NCI-H82 treated with DMSO at 0.1 percent for 48 hours (cell line): ENCODE measurements at regions not wholly inside any gene's neighbourhood (a gene's known extent, or its start where the extent isn't known, plus 50 kb on each side); places are given as distances from the start of the nearest gene placed in this dataset.
"Not testable (repeated sequence)": the region's sequence is repeated elsewhere in the genome, so short reads cannot be mapped to it uniquely, and the experiment has no call there.

Experiments used
- DNase-seq: peaks from one replicate; lab custom pipeline; 2025; ENCODE audit not compliant: unreplicated experiment; lab: John Stamatoyannopoulos, UW

DNA sequence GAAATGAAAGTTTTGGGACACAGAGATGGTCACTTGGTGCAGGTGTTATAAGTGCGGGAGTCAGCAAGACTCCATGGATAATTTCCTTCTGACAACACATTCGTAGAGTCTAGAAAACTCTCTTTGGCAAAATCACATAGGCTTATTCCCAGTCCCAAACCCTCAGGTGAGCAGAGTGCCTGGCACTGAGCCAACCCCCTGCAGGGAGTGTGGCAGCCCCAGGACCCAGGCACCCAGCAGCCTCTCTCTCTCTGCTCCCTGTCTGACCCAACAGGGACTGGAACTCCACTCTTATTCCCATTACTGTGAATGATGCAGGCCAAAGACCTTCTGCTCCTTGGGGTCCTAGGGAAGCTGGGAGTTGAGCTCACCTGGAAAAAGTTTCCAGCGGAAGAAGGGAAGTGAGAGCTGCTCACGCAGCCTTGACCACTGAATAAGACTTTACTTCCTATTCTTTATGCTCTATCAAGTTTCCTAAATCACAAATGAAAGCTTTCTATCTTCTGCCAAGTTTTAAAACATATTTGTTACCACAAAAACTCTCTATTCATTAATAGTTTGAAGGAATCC is 132.6 kb upstream of the ETV3 start:
- DNase-seq, result no peak

DNA sequence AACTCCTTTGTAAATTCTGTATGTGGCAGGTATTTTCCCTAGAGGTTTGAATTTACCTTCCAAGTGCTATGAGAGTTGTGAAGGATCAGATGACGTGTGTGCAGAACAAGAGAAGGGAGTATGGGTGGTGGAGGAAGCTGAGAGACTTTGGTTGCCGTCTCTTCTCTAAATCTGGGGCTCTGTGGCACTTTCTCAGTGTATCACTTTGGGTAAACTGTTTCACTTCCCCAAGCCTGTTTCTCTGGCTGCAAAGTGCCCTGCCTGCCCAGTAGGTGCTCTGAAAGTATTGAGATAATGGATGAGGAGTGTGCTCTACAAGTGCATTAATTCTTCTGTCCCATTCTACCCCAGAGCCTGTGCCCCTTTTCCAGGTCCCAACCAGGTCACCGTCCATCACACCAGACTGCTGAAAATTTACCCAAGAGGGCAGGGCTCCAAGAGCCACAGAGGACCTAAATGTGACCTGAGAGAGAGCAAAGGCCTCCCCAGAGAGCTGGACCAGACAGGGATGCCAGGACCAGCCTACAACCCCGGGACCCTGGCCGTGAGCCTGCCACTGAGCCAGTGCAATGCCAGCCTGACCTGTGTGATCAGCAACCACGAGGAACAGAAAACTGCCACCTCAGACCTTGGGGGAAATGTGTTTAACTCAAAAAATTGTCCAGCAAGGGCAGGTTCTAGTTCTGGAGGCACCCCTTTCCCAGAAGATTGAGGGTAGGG is 131.6 kb upstream of the ETV3 start:
- no peak for DNase-seq

DNA sequence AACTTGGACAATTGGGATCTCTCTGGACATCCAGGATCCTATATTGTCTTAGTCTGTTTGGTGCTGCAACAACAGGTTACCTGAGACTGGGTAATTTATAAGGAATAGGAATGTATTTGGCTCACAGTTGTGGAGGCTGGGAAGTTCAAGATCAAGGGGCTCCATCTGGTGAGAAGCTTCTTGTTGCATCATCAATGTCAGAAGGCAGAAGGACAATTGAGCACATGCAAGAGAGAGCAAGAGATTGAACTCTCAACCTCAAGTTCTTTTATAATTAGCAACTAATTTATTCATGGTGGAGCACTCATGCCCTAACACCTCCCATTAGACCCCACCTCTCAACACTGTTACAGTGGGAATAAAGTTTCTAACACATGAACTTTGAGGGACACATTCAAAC is 124.7 kb upstream of the ETV3 start:
- DNase-seq, result no peak

DNA sequence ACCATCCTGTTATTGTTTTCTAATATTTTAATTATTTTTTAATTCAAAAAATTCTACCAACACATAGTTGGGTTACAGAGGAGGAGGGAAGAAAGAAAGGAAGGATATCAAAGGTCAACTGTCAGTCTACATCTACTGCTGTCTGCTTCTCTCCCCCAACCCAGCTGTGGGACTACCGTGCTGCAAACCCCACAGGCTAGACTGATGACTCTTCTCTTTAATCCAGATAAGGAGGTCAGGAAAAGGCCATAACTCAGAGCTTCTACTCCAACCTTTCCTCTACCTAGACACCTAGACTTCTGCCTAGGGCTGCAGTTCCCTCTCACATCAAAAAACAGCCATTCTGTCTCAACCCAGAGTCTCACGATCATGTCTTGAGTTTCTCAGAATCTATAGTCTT is 124.2 kb upstream of the ETV3 start:
- DNase-seq, result no peak

DNA sequence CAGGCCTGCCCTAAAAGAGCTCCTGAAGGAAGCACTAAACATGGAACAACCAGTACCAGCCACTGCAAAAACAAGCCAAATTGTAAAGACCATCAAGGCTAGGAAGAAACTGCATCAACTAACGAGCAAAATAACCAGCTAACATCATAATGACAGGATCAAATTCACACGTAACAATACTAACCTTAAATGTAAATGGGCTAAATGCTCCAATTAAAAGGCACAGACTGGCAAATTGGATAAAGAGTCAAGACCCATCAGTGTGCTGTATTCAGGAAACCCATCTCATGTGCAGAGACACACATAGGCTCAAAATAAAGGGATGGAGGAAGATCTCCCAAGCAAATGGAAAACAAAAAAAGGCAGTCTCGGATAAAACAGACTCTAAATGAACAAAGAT is 117.7 kb upstream of the ETV3 start:
- not testable (repeated sequence) for DNase-seq

DNA sequence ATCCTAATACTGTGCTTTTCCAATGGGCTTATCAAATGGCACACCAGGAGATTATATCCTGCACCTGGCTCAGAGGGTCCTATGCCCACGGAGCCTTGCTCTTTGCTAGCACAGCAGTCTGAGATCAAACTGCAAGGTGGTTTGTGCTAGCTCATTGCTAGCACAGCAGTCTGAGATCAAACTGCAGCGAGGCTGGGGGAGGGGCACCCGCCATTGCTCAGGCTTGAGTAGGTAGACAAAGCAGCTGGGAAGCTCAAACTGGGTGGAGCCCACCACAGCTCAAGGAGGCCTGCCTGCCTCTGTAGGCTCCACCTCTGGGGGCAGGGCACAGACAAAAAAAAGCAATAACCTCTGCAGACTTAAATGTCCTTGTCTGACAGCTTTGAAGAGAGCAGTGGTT is 116.0 kb upstream of the ETV3 start:
- DNase-seq, result not testable (repeated sequence)

DNA sequence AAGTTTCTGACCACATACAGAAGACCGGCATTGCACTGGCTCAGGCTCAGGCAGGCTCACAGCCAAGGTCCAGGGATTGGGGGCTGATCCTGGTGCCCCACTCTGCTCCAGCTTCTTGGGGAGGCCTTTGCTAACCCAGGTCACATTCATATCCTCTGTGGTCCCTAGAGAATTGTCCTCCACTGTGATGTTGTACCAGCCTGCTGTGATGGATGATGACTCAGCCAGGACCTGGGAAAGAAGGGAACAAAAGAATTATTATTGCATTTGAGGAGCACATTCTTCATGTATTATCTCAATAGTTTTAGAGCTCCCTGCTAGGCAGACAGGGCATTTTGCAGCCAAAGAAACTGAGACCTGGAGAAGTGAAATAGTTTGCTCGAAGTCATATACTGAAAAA is 114.3 kb upstream of the ETV3 start:
- no peak for DNase-seq

DNA sequence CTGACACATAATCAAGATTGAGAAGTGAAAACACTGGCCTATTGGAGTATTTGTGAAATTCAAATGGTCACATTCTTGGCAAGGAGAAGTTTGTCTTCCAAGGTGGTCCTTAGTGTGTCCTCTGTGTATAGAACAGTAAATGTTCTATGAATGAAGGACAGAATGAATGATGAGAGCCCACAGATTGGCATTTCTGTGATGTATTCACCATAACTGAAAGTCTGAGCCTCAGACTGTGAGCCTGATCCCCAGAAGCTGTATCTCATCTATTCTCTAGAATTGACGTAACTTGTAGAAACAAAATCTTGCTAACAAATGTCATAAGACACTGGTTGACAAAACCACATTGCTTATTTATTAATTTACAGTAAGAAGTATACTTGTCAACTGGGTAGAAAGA is 111.5 kb upstream of the ETV3 start:
- DNase-seq, result no peak

DNA sequence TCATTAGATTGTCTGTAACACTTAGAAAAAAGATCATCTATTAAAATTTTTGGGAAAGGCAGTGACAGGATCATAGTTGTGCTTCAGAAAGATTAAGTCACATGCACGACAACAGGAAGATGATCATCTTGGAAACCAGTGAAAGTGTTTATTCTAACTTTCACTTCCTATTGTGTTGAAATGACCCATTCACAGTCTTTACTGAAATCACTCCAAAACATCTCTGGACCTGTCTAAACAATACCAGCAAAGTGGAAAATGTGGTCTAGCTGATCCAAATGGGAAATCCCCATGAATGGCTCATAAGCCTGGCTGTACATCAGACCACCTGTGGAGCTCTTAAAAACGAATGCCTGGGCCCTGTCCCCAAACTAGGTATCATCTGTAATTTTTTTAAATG is 111.1 kb upstream of the ETV3 start:
- DNase-seq, result no peak

DNA sequence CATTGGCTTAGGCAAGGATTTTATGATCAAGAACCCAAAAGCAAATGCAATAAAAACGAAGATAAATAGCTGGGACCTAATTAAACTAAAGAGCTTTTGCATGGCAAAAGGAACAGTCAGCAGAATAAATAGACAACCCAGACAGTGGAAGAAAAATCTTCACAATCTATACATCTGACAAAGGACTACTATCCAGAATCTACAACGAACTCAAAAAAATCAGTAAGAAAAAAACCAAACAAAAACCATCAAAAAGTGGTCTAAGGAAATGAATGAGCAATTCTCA is 109.5 kb upstream of the ETV3 start:
- not testable (repeated sequence) for DNase-seq

DNA sequence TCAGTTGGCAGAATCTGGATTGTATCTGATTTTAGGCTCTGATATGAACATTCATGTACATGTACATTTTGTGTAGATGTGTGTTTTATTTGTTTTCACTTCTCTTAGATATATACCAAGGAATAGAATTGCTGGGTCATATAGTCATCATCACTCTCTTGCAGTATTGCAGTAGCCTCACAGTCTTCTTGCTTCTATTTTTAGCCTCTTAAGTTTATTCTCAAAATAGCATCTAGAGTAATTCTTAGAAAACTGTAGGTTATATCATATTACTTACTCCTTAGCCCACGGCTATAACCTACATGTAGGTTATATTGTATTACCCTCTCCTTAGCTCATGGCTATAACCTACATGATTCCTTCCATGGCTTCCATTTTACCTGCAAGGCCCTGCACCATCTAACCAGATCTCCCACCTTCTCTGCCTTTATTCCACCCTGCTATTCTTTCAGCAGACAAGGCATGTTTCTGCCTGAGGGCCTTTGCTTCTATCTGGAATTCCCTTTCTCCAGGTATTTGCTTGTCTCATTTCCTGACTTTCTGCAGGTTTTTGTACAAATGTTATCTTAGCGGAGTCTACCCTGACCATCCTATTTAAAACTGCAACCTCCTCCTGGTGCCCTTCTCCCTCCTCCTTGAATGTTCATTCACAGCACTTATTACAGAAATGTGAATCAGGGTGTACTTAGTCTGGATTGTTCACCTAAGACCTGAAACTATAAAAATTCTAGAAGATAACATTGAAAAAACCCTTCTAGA is 109.0 kb upstream of the ETV3 start:
- DNase-seq, result no peak

DNA sequence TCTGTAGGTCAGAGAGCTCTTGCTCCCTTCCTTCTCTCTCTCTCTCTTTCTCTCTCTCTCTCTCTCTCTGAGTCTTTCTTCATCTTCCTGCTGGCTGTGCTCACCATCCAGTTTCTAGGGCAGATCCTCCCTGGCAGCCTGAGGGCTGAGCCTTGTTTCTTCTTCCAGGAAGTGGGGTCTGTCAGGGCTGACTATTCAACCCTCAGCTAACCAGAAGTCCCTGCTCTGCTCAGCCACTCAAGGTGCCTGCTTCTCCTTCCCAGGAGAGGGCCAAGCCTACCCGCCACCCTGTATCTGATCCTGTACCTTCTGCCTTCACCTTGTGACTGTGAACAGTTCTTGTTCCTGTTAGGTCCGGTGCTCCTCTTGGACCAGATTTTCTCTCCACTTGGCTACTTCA is 107.6 kb upstream of the ETV3 start:
- DNase-seq, result no peak

DNA sequence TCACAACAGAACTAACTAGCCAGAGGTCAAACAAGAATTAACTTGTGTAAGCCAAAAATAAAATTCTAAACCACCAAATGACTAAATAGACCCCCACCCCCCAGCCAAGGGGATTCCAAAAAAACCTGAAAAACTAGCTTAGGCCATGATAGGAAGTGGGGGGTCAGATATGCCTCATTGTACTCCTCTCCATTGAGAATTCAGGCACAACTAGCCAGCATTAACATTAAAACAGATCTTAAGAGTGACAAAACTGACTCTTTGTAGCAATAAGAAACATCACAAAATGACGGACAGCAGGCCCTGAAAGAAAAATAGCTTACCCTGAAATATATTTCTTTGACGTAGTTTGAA is 103.0 kb upstream of the ETV3 start:
- no peak for DNase-seq

DNA sequence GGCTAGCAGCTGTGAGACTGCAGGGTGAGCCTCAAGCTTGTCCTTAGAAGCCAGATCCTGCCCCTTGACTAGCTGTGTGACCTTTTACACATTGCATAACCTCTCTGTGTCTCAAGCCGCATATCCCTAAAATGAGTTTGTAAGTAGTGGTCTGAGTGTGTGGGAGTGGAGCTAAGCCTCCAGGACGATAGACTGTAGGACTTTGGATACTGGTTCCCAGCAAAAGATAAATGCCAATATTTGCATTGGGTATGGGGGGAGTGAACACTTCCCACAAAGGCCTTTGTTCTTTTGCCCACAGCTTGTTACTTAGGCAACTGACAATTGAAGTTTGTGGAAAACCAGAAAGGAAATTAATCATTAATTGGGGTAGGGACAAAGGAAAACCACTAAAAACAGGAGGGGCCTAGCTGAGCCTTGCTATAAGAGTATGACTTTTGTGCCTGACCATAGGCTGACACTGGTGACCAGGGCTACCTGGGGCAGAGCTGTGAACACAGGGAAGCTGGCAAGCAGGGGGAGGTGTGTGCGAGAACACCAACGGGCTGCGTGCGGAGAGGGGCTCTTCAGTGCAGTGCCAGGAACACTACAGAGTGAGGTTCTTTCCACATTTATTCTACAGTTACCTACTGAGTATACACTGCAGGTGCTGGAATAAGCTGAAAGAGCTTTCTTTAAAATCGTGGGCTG is 102.4 kb upstream of the ETV3 start:
- DNase-seq, result no peak

DNA sequence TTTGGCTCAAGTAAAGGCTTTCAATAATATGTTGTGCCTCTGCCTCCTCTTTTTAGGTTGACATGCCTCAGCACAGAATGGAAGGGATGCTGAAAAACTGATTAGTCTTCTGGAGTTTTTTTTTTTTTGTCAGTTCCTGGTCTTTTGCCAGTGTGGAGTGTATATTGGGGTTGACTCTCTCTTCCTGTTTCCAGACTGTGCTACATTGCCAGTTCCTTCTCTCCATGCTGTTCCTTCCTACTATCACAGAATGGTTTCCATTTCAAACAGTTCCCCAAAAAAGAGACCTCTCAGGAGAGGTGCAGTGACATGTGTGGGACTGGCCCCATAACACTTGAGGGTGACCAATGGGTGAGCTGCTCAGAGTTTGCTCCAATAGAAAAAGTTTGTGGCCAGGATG is 101.7 kb upstream of the ETV3 start:
- no peak for DNase-seq

DNA sequence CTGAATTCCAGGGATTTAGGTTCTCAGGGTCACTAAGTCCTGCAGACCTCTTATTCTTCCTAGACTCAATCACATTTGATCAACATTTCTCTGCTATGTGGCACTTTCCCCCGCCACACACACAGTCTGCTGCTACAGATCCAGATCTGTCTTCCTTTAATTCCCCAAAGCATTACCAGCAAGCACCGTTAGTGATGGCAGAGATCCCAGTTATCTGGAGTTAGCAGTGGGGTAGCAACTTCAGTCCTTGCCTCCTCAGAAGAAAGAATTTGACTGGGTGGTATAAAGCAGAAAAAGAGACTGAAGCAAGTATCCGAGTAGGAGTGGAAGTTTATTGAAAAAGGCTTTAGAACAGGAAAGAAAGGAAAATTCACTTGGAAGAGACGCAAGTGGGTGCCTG is 100.4 kb upstream of the ETV3 start:
- DNase-seq, result no peak

DNA sequence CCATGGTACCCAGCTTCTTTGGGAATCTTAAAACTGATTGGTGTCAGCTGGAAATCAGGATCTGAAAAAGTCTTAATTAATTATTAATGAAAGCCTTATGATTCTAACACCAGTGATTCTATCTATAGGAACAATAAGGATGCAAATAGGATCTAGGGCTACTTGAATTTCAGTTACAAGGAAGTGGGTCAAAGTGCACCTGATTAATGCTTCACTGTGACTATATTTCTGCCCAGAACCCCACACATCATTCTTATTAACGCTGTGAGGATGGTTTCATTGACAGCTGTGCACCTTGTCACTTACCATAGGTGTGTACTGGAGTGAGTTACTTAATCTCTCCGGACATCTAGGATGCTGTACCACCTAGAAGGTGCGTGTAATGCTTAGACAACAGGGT is 99.8 kb upstream of the ETV3 start:
- no peak for DNase-seq

DNA sequence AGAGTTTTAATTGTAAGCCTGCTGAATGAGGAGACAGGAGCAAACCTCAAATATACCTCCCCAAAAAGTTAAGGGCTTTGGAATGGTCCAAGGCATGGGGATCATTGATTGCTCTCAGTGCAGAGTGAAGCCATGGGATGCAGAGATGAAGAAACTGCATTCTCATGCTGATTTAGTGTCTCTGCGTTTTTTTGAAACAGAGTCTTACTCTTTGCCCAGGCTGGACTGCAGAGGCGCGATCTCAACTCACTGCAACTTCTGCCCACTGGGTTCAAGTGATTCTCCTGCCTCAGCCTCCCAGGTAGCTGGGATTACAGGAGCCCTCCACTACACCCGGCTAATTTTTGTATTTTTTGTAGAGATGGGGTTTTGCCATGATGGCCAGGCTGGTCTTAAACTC is 99.3 kb upstream of the ETV3 start:
- no peak for DNase-seq

DNA sequence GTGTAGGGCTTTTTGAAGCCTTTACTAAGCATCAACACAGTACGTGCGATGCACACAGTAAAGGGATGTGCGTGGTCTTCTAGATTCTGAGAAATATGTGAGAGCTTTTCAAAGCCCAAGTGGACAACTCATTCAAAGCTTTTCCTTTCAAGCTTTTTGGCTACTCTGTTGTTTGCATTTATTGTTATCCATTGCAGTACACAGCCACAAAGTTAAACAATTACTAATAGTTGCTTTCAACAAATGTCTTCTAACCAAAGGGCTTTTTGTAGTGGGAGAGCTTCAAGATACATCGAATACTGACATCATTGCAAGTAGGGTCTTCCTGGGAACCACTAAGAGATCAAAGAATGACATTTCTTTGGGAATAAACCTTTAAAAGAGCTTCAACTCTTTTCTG is 97.9 kb upstream of the ETV3 start:
- DNase-seq, result no peak

DNA sequence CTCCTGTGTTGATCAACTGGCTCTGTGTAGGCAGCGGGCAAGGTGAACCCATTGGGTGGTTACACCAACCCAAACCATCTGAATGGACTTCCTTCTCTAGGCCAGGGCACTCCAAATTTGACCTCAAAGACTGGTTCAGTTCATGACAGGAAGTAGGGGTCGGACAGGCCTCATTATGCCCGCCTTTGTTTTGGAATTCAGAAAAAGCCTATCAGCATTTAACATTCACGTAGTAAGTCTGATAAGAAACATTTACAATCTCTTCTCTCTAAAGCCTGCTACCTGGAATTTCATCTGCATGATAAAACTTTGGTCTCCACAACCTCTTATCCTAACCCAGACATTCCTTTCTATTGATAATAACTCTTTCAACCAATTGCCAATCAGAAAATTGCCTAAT is 97.1 kb upstream of the ETV3 start:
- no peak for DNase-seq

DNA sequence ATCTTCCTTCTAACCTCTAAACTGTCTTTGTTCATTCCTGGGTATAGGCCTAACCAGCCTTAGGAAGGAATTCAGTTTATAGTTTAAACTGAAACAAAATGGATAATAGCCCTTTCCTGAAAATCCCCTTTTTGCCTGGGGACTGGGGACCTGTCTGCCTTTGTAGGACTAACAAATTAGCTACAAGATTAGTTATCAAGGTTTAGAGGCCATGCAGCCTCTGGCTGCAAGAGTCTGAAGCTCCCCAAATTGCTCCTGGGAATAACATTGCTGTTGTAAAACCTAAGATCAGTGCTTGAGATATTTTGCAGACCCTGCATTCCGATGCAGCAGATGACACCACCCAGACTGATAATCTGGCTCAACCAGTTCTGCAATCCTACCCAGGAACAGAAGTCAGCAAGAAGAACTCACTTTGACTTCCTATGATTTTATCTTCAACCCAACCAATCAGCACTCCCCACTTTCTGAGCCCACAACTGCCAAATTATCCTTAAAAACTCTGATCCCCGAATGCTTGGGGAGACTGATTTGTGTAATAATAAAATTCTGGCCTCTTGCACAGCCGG is 96.6 kb upstream of the ETV3 start:
- DNase-seq, result no peak

DNA sequence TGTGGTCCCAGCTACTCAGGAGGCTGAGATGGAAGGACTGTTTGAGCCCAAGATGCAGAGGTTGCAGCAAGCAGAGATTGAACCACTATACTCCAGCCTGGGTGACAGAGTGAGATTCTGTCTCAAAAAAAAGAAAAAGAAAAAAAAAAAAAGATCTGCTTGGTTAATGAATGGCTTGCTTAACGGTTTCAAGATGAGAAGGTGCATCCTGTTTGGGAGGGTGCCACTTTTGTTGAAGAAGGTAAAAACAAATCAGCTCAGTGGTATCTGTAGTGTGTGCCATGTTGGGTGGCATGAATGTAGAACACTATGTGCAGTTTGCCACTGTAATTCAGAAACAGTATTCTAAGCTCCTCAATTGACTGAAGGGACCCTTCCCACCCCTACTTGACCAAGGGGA is 94.9 kb upstream of the ETV3 start:
- no peak for DNase-seq
